Peyer's patch (tissue), 4 donors: ENCODE measurements at regions not wholly inside any gene's neighbourhood (a gene's known extent, or its start where the extent isn't known, plus 50 kb on each side); places are given as distances from the start of the nearest gene placed in this dataset.
"Not testable (repeated sequence)": the region's sequence is repeated elsewhere in the genome, so short reads cannot be mapped to it uniquely, and the experiment has no call there.

Experiments
- CTCF ChIP-seq, 6 experiments: fragments of 450-650 bp in 4 of 6; fragments of 200-600 bp in 2 of 6; sonication (generic) in 1 of 6; IDR thresholded peaks; one replicate each; pipeline ENCODE4 v1.5.1; 2017 to 2019; ENCODE audit warnings: antibody characterized with exemption in 6 of 6, mild to moderate bottlenecking in 3 of 6, moderate library complexity in 1 of 6
- POLR2A ChIP-seq, 2 donors: fragments of 450-650 bp; IDR thresholded peaks; one replicate each; pipeline ENCODE4 v1.5.1; 2017; ENCODE audit warnings: antibody characterized with exemption in 2 of 2, mild to moderate bottlenecking in 2 of 2, moderate library complexity in 2 of 2

DNA sequence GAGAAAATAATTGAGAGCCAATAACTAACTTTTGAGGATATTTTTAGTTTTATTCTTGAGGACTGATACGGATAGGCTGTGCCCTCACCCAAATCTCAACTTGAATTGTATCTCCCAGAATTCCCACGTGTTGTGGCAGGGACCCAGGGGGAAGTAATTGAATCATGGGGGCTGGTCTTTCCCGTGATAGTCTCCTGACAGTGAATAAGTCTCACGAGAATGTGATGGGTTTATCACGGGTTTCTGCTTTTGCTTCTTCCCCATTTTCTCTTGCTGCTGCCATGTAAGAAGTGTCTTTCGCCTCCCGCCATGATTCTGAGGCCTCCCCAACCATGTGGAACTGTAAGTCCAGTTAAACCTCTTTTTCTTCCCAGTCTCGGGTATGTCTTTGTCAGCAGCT lies 292.3 kb upstream of the TFAP2D start:
- not testable (repeated sequence) for TF ChIP-seq CTCF, POLR2A (IDR thresholded peaks at IDR 0.05)
